Breast epithelium (tissue), 4 donors: ENCODE measurements at regions not wholly inside any gene's neighbourhood (a gene's known extent, or its start where the extent isn't known, plus 50 kb on each side); places are given as distances from the start of the nearest gene placed in this dataset.

Experiments
- DNase-seq, 2 donors: peaks; one replicate each; pipeline ENCODE4 v3.0.0-alpha.2; 2019; ENCODE audit warnings: low spot score in 2 of 2
- H3K27ac ChIP-seq, 2 donors: fragments of 200-600 bp; sonication (generic) in 1 of 2; one replicate each; pipeline ENCODE4 v1.5.1; 2016 to 2019; ENCODE audit warnings: mild to moderate bottlenecking in 1 of 2
- H3K27me3 ChIP-seq, 2 donors: fragments of 200-600 bp; sonication (generic) in 1 of 2; one replicate each; pipeline versions ENCODE4 v1.5.1 to v1.6.0; 2017 to 2019; ENCODE audit warnings: control low read depth in 1 of 2, mild to moderate bottlenecking in 1 of 2
- H3K36me3 ChIP-seq: fragments of 200-600 bp; one replicate; pipeline ENCODE4 v1.5.1; 2019
- H3K4me1 ChIP-seq, 2 donors: fragments of 200-600 bp; sonication (generic); one replicate each; pipeline ENCODE4 v1.5.1; 2016 to 2019; ENCODE audit warnings: control low read depth in 1 of 2
- H3K4me3 ChIP-seq, 3 donors: fragments of 200-600 bp; sonication (generic); 1 replicate in 2 of 3; 2 replicates in 1 of 3; pipeline ENCODE4 v1.5.1; 2016 to 2019; ENCODE audit warnings: mild to moderate bottlenecking in 3 of 3, moderate library complexity in 2 of 3
- H3K9me3 ChIP-seq, 2 donors: fragments of 200-600 bp; sonication (generic) in 1 of 2; one replicate each; pipeline ENCODE4 v1.5.1; 2016 to 2019; ENCODE audit warnings: control low read depth in 1 of 2
- CTCF ChIP-seq, 3 donors: fragments of 450-650 bp; IDR thresholded peaks; one replicate each; pipeline ENCODE4 v1.5.1; 2016 to 2017; ENCODE audit warnings: antibody characterized with exemption in 3 of 3, mild to moderate bottlenecking in 3 of 3, moderate library complexity in 3 of 3
- POLR2A ChIP-seq: fragments of 450-650 bp; IDR thresholded peaks from one replicate; pipeline ENCODE4 v1.6.1; 2016; ENCODE audit warnings: antibody characterized with exemption, mild to moderate bottlenecking, moderate library complexity
- POLR2AphosphoS5 ChIP-seq, 3 donors: sonication (generic); formaldehyde crosslinking; IDR thresholded peaks; one replicate each; pipeline ENCODE4 v1.6.1; 2017; ENCODE audit warnings: antibody characterized with exemption in 3 of 3
- intact Hi-C: fragments of 100-400 bp; cut with DNase I; formaldehyde crosslinking; loops from one replicate; pipeline ENCODE4 v1.15.1; 2023; ENCODE audit warnings: low total_unique reads

GRCh38 chr4:96767815-96768480 is 928.1 kb downstream of the PDHA2 start:
- intact Hi-C loops: no loop called here
- DNase-seq: no peak
- H3K27me3 ChIP-seq: no peaks in the 10 kb centered on the region
- no peak for TF ChIP-seq POLR2A
- H3K4me3 ChIP-seq: no peak overlapping the region
- H3K36me3 ChIP-seq: no peaks in the 10 kb centered on the region
- no peak overlapping the region for H3K27ac ChIP-seq
- no peaks in the 10 kb centered on the region for H3K9me3 ChIP-seq
- H3K4me1 ChIP-seq: no peaks in the 10 kb centered on the region

- no peak for DNase-seq
- no peak for TF ChIP-seq POLR2AphosphoS5 (IDR thresholded peaks at IDR 0.05)
- no peak for TF ChIP-seq POLR2A
- no peak for TF ChIP-seq CTCF (IDR thresholded peaks at IDR 0.05)
- H3K27me3 ChIP-seq: no peaks in the 10 kb centered on the region
- H3K4me3 ChIP-seq: no peak overlapping the region
- H3K4me1 ChIP-seq: no peaks in the 10 kb centered on the region
- H3K27ac ChIP-seq: no peak overlapping the region
- no peaks in the 10 kb centered on the region for H3K9me3 ChIP-seq
- intact Hi-C loops: no loop called here
- no peaks in the 10 kb centered on the region for H3K36me3 ChIP-seq
Observed at GRCh38 chr4:96775501-96775900, 935.6 kb downstream of the PDHA2 start.

GRCh38 chr4:96776920-96777527 is 937.1 kb downstream of the PDHA2 start:
- no peaks in the 10 kb centered on the region for H3K36me3 ChIP-seq
- H3K9me3 ChIP-seq: no peaks in the 10 kb centered on the region
- H3K4me1 ChIP-seq: no peaks in the 10 kb centered on the region
- DNase-seq: no peak
- H3K27me3 ChIP-seq: no peaks in the 10 kb centered on the region
- H3K27ac ChIP-seq: no peak overlapping the region
- H3K4me3 ChIP-seq: no peak overlapping the region
- TF ChIP-seq CTCF (IDR thresholded peaks at IDR 0.05) (no peak), POLR2A (no peak), POLR2AphosphoS5 (IDR thresholded peaks at IDR 0.05) (no peak)
- intact Hi-C loops: no loop called here

GRCh38 chr4:96784336-96784735 is 944.4 kb downstream of the PDHA2 start:
- Histone ChIP-seq H3K4me3 (no peak overlapping the region), H3K27me3 (no peaks in the 10 kb centered on the region), H3K36me3 (no peaks in the 10 kb centered on the region), H3K4me1 (no peaks in the 10 kb centered on the region), H3K9me3 (no peaks in the 10 kb centered on the region), H3K27ac (no peak overlapping the region)
- DNase-seq: no peak
- intact Hi-C loops: no loop called here
- TF ChIP-seq POLR2AphosphoS5 (IDR thresholded peaks at IDR 0.05): no peak
- no peak for TF ChIP-seq POLR2A
- no peak for TF ChIP-seq CTCF (IDR thresholded peaks at IDR 0.05)

- H3K27me3 ChIP-seq: no peaks in the 10 kb centered on the region
- H3K9me3 ChIP-seq: no peaks in the 10 kb centered on the region
- no peaks in the 10 kb centered on the region for H3K4me1 ChIP-seq
- TF ChIP-seq CTCF (IDR thresholded peaks at IDR 0.05) (no peak), POLR2A (no peak), POLR2AphosphoS5 (IDR thresholded peaks at IDR 0.05) (no peak)
- DNase-seq: no peak
- H3K4me3 ChIP-seq: no peak overlapping the region
- no peak overlapping the region for H3K27ac ChIP-seq
- no peaks in the 10 kb centered on the region for H3K36me3 ChIP-seq
- intact Hi-C loops: no loop called here
Observed at GRCh38 chr4:96786306-96786705, 946.4 kb downstream of the PDHA2 start.
